Lower lobe of right lung (tissue), 2 donors: ENCODE measurements at regions not wholly inside any gene's neighbourhood (a gene's known extent, or its start where the extent isn't known, plus 50 kb on each side); places are given as distances from the start of the nearest gene placed in this dataset.

Experiments used
- ATAC-seq, 2 donors: fragments of 200-7000 bp; cut with Tn5 transposase; one replicate each; pipeline ENCODE4 v1.9.1; 2020 to 2022; ENCODE audit warnings: mild to moderate bottlenecking in 2 of 2, moderate library complexity in 2 of 2
- DNase-seq: peaks from one replicate; pipeline ENCODE4 v3.0.0-alpha.2; 2020
- H3K27ac ChIP-seq: fragments of 200-600 bp; one replicate; pipeline ENCODE4 v1.8.0; 2022
- H3K27me3 ChIP-seq: fragments of 200-600 bp; one replicate; pipeline ENCODE4 v1.8.0; 2022; ENCODE audit warnings: low read depth
- H3K36me3 ChIP-seq: fragments of 200-600 bp; one replicate; pipeline ENCODE4 v1.8.0; 2022; ENCODE audit warnings: mild to moderate bottlenecking
- H3K4me1 ChIP-seq: fragments of 200-600 bp; one replicate; pipeline ENCODE4 v1.8.0; 2022
- H3K4me3 ChIP-seq: fragments of 200-600 bp; one replicate; pipeline ENCODE4 v1.8.0; 2022; ENCODE audit warnings: mild to moderate bottlenecking
- H3K9me3 ChIP-seq: fragments of 200-600 bp; one replicate; pipeline ENCODE4 v1.8.0; 2022
- CTCF ChIP-seq: fragments of 200-600 bp; IDR thresholded peaks from one replicate; pipeline ENCODE4 v1.8.0; 2022; ENCODE audit warnings: antibody characterized with exemption, mild to moderate bottlenecking
- intact Hi-C: fragments of 100-400 bp; cut with DNase I; formaldehyde crosslinking; loops from one replicate; pipeline ENCODE4 v1.11.0; 2022
- donor health status: DM: no; HTN: yes; CAD: no; lungs with severe emphysema.

DNA sequence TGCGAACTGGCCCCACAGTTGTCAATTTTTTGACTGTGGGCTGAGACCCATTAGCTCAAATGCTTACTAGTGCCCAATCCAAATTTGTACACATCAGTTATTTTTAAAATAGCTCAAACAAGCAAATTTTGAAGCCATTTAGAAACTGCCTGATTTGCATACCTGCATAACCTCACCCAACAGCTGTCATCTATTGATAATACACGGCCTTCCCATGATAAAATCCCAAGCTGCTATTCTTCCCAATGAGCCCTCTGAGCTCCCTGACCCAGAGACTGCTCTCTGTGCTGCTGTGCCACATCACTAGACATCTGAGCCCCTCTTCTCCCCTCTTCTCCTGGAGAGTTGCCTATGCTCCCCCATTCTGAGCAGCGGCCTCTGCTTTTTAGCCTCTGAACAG, 140.5 kb upstream of the EEF1E1 start:
- Histone ChIP-seq H3K4me1 (no peaks in the 10 kb centered on the region), H3K4me3 (no peak overlapping the region), H3K27ac (no peak overlapping the region), H3K27me3 (peaks cover 4% of the 10 kb centered on the region), H3K36me3 (no peaks in the 10 kb centered on the region), H3K9me3 (no peaks in the 10 kb centered on the region)
- no peak for DNase-seq
- intact Hi-C loops: no loop called here
- no peak for ATAC-seq
- TF ChIP-seq CTCF: no peak

DNA sequence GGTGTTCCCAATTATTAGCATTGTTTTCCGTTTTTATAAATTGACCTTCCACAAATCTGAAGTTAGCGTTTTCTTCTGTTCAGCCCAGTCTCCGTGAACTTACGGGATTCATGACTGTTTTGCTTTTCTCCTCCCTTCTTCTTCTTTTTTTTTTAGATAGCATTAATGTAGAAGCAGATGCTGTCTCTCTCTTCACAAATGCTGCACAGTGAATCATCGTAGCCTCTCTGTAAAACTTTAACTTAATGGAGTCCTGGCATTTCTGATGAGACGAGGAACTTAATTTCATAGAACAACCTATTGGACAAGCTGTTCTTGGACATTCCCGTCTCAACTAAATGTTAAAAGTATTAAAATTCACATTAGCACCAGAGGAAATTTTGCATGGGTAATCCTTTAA, 138.0 kb upstream of the EEF1E1 start:
- ATAC-seq (no peak), DNase-seq (no peak)
- no peak for TF ChIP-seq CTCF
- Histone ChIP-seq H3K36me3 (no peaks in the 10 kb centered on the region), H3K27me3 (peaks cover 4% of the 10 kb centered on the region), H3K4me1 (no peaks in the 10 kb centered on the region), H3K9me3 (no peaks in the 10 kb centered on the region), H3K4me3 (no peak overlapping the region), H3K27ac (no peak overlapping the region)
- intact Hi-C loops: no loop called here

GRCh38 chr6:8238773-8239683, 136.7 kb upstream of the EEF1E1 start:
- Histone ChIP-seq H3K4me3 (no peak overlapping the region), H3K27ac (no peak overlapping the region), H3K36me3 (no peaks in the 10 kb centered on the region), H3K27me3 (peaks cover 4% of the 10 kb centered on the region), H3K4me1 (no peaks in the 10 kb centered on the region), H3K9me3 (no peaks in the 10 kb centered on the region)
- DNase-seq (no peak), ATAC-seq (no peak)
- TF ChIP-seq CTCF: no peak
- intact Hi-C loops: no loop called here

DNA sequence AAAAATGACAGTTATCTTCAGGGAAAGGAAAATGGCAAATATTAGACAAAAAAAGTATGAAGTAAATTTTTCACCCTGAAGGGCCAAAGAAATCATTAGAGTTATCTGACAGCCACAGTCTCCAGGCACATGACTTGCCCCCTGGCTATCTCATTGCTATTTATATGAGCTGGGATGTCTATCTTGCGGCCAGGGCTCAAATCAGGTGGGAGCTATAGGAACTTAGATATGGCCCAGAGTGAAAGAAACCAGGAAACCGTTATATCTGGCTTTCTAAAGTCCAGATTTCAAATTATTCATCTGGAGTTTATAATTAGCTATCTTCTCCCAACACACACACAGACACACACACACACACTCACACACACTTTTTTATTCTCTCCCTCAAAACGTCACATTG, 135.3 kb upstream of the EEF1E1 start:
- DNase-seq (no peak), ATAC-seq (no peak)
- H3K4me3 ChIP-seq: no peak overlapping the region
- no peak overlapping the region for H3K27ac ChIP-seq
- intact Hi-C loops: no loop called here
- TF ChIP-seq CTCF: no peak
- no peaks in the 10 kb centered on the region for H3K4me1 ChIP-seq
- H3K9me3 ChIP-seq: no peaks in the 10 kb centered on the region
- no peaks in the 10 kb centered on the region for H3K36me3 ChIP-seq
- H3K27me3 ChIP-seq: peaks cover 4% of the 10 kb centered on the region

GRCh38 chr6:8236956-8237355, 134.6 kb upstream of the EEF1E1 start:
- DNase-seq: no peak
- Histone ChIP-seq H3K36me3 (no peaks in the 10 kb centered on the region), H3K9me3 (no peaks in the 10 kb centered on the region), H3K4me3 (no peak overlapping the region), H3K4me1 (no peaks in the 10 kb centered on the region), H3K27me3 (peaks cover 4% of the 10 kb centered on the region), H3K27ac (no peak overlapping the region)
- no peak for ATAC-seq
- intact Hi-C loops: no loop called here
- TF ChIP-seq CTCF: no peak
